HFFc6 (cell line): ENCODE measurements at regions not wholly inside any gene's neighbourhood (a gene's known extent, or its start where the extent isn't known, plus 50 kb on each side); places are given as distances from the start of the nearest gene placed in this dataset.

Source experiments
- DNase-seq: peaks from one replicate; pipeline ENCODE4 v3.0.0-alpha.2; 2018
- H3K27ac Mint-ChIP-seq: 2 replicates; pipeline ENCODE4 v1.8.0; 2020; ENCODE audit warnings: mild to moderate bottlenecking, mixed read lengths
- H3K27me3 Mint-ChIP-seq: 2 replicates; pipeline ENCODE4 v1.8.0; 2021; ENCODE audit warnings: mild to moderate bottlenecking, moderate library complexity, mixed read lengths; ENCODE audit not compliant: insufficient read depth
- H3K36me3 Mint-ChIP-seq: 2 replicates; pipeline ENCODE4 v1.8.0; 2021; ENCODE audit warnings: low read depth, mixed read lengths
- H3K4me1 Mint-ChIP-seq: 2 replicates; pipeline ENCODE4 v1.8.0; 2020; ENCODE audit warnings: low read depth, mixed read lengths
- H3K4me3 Mint-ChIP-seq: 2 replicates; pipeline ENCODE4 v1.8.0; 2020; ENCODE audit warnings: mild to moderate bottlenecking, moderate library complexity, mixed read lengths
- H3K9me3 Mint-ChIP-seq: 2 replicates; pipeline ENCODE4 v1.8.0; 2020; ENCODE audit warnings: mild to moderate bottlenecking, mixed read lengths
- TF ChIP-seq, protein P1 (sequence below): fragments of 200-600 bp; sonication (generic); IDR thresholded peaks from 2 replicates; pipeline ENCODE4 v1.5.0; 2021; ENCODE audit warnings: antibody characterized with exemption, mild to moderate bottlenecking

DNA sequence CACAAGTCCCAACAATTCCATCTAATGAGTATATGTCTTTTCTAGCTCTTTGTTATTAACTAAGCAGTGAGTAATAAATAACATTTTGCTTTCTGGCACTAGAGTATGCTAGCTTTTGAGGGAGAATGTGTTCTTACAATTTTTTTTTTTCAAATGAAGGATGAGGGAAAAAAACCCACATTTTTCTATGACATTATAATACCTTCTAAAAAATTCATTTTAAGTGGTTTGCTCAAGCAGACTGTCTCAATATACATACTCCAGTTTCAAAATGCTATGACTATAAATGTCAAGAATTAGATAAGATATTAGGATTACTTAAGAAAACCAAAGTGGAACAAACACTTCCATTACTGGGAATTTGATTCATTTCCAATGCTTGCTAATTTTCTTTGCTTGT, 394.6 kb downstream of the C12orf75 start:
- DNase-seq = no peak
- no peaks in the 10 kb centered on the region for H3K36me3 Mint-ChIP-seq
- peaks cover 13% of the 10 kb centered on the region; the same call in 1 of the 2 replicates for H3K4me1 Mint-ChIP-seq
- no peak overlapping the region for H3K4me3 Mint-ChIP-seq
- TF ChIP-seq, protein P1, sequence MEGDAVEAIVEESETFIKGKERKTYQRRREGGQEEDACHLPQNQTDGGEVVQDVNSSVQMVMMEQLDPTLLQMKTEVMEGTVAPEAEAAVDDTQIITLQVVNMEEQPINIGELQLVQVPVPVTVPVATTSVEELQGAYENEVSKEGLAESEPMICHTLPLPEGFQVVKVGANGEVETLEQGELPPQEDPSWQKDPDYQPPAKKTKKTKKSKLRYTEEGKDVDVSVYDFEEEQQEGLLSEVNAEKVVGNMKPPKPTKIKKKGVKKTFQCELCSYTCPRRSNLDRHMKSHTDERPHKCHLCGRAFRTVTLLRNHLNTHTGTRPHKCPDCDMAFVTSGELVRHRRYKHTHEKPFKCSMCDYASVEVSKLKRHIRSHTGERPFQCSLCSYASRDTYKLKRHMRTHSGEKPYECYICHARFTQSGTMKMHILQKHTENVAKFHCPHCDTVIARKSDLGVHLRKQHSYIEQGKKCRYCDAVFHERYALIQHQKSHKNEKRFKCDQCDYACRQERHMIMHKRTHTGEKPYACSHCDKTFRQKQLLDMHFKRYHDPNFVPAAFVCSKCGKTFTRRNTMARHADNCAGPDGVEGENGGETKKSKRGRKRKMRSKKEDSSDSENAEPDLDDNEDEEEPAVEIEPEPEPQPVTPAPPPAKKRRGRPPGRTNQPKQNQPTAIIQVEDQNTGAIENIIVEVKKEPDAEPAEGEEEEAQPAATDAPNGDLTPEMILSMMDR = no peak
- H3K27me3 Mint-ChIP-seq = peaks cover 1% of the 10 kb centered on the region
- H3K9me3 Mint-ChIP-seq = peaks cover under 1% of the 10 kb centered on the region; the same call in 1 of the 2 replicates
- no peak overlapping the region for H3K27ac Mint-ChIP-seq

DNA sequence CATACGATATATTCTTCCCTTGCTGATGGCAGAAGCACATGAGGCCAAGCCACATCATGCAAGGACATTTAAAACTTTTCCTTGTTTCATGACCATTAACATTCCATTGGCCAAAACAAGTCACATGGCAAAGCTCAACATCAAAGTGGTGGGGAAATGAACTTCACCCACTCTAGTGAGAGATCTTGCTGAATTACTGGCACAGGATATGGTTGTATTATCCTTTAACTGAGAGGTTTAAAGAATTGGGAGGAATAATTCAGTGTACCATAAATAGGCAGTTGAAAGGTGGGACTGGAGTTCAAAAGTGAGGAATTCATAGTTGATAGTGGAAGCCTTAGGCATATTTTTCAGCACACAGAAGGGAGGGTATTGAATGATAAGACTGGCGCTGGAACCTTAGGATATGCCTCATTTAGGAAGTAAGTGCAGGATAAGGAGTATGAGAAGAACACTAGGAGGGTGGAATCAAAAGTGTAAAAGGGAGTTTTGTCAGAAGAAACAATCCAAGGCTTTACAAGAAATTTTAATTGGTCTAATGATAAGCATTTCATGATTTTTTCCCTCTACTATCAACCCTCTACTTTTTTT, 398.8 kb downstream of the C12orf75 start:
- H3K9me3 Mint-ChIP-seq = peaks cover 7% of the 10 kb centered on the region; the same call in 1 of the 2 replicates
- TF ChIP-seq, protein P1 = no peak
- H3K4me3 Mint-ChIP-seq = no peak overlapping the region
- H3K27ac Mint-ChIP-seq = no peak overlapping the region
- no peaks in the 10 kb centered on the region for H3K36me3 Mint-ChIP-seq
- H3K4me1 Mint-ChIP-seq = peaks cover 6% of the 10 kb centered on the region; the same call in 1 of the 2 replicates
- no peak for DNase-seq
- H3K27me3 Mint-ChIP-seq = peaks cover 3% of the 10 kb centered on the region

DNA sequence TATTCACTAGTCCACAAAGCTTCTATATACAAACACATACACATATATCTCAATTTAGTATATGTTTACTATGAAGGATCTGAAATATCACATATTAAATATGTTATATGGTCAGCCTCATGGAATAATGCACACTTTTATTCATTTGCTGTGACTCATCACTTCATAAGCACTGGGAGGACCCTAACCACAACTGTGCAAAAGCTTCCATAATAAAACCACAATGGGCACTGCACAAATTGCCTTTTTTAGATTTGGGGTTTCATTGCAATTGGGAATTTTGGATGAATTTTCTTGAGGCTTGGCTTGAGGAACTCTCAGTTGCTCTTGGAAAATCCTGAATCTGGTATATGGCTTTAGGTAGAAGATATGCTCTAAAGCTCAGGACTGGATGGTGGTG, 399.4 kb downstream of the C12orf75 start:
- peaks cover 7% of the 10 kb centered on the region; the same call in 1 of the 2 replicates for H3K9me3 Mint-ChIP-seq
- H3K27ac Mint-ChIP-seq = no peak overlapping the region
- H3K36me3 Mint-ChIP-seq = no peaks in the 10 kb centered on the region
- no peak overlapping the region for H3K4me3 Mint-ChIP-seq
- no peak for DNase-seq
- peaks cover 2% of the 10 kb centered on the region; the same call in 1 of the 2 replicates for H3K4me1 Mint-ChIP-seq
- TF ChIP-seq, protein P1 = no peak
- H3K27me3 Mint-ChIP-seq = peaks cover 2% of the 10 kb centered on the region

DNA sequence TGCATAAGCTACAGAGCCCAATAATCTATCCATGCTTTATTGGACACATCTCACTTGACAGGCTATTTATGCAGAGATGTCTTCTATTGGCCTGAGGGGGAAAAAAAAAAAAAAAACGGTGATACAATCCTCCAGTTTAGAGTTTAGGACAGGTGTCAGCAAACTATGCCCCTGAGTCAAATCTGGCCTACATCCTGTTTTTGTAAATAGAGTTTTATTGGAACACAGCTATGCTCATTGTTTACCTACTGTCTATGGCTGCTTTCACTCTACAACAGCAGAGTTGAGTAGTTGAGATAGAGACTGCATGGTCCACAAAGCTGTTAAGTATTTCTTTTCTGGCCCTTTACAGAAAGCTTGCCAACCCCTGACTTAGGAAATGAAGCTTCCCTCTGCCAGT, 403.1 kb downstream of the C12orf75 start:
- Mint-ChIP-seq H3K27ac (no peak overlapping the region), H3K4me3 (no peak overlapping the region), H3K9me3 (peaks cover 7% of the 10 kb centered on the region; the same call in 1 of the 2 replicates), H3K4me1 (peaks cover 6% of the 10 kb centered on the region; the same call in 1 of the 2 replicates), H3K27me3 (peaks cover 2% of the 10 kb centered on the region; the same call in 1 of the 2 replicates), H3K36me3 (no peaks in the 10 kb centered on the region)
- TF ChIP-seq, protein P1 = no peak
- no peak for DNase-seq

DNA sequence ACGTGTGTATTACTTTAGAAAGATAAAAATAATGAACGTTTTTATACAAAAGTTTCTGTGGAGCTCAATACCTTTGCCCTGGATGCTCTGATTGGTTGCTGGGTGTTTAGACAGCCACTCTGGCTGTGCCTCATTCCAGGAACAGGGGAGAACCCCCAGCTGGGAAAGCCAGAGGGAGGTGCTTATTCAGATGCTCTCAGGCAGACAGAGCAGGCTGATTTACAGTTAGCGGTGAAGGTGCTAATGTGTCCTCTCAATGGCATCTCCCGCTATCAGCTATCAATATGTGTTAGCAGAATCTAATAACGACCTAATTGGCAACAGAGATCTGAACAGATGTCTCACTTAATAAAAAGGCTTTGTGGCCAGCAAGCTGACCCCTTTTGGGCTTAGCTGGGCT, 402.3 kb downstream of the NUAK1 start:
- Mint-ChIP-seq H3K9me3 (no peaks in the 10 kb centered on the region), H3K4me3 (no peak overlapping the region), H3K27ac (no peak overlapping the region), H3K4me1 (peaks cover 6% of the 10 kb centered on the region; the same call in 1 of the 2 replicates), H3K36me3 (no peaks in the 10 kb centered on the region), H3K27me3 (peaks cover 3% of the 10 kb centered on the region; the same call in 1 of the 2 replicates)
- TF ChIP-seq, protein P1 = no peak
- no peak for DNase-seq
